SK-N-SH treated with all-trans-retinoic acid at 6 μM for 48 hours (cell line): ENCODE measurements at regions not wholly inside any gene's neighbourhood (a gene's known extent, or its start where the extent isn't known, plus 50 kb on each side); places are given as distances from the start of the nearest gene placed in this dataset.

Source experiments
- ATAC-seq: fragments of 200-7000 bp; cut with Tn5 transposase; 3 replicates; pipeline ENCODE4 v1.9.1; 2020; ENCODE audit warnings: mild to moderate bottlenecking, moderate library complexity
- ARNTL ChIP-seq: fragments of 450-650 bp; formaldehyde crosslinking; IDR thresholded peaks from 2 replicates; pipeline ENCODE4 v1.5.0; 2020; ENCODE audit warnings: low read depth, mild to moderate bottlenecking, moderate library complexity, borderline replicate concordance
- CREB5 ChIP-seq: fragments of 250-450 bp; sonication (Bioruptor Pico); IDR thresholded peaks from 2 replicates; pipeline ENCODE4 v1.5.1; 2020; ENCODE audit warnings: low read depth, mild to moderate bottlenecking, moderate library complexity
- CSDC2 ChIP-seq: fragments of 250-450 bp; sonication (Bioruptor Pico); IDR thresholded peaks from 2 replicates; pipeline ENCODE4 v1.5.0; 2020; ENCODE audit warnings: mild to moderate bottlenecking, moderate library complexity
- ESRRG ChIP-seq: fragments of 250-450 bp; sonication (Bioruptor Pico); IDR thresholded peaks from 2 replicates; pipeline ENCODE4 v1.6.1; 2021; ENCODE audit warnings: mild to moderate bottlenecking
- GLIS3 ChIP-seq: fragments of 250-450 bp; sonication (Bioruptor Pico); IDR thresholded peaks from 2 replicates; pipeline ENCODE4 v1.5.0; 2020; ENCODE audit warnings: mild to moderate bottlenecking, moderate library complexity
- ISL1 ChIP-seq: fragments of 250-450 bp; sonication (Bioruptor Pico); IDR thresholded peaks from 2 replicates; pipeline ENCODE4 v2.1.2; 2022; ENCODE audit warnings: mild to moderate bottlenecking, moderate library complexity
- OSR1 ChIP-seq: fragments of 250-450 bp; sonication (Bioruptor Pico); IDR thresholded peaks from 2 replicates; pipeline ENCODE4 v1.8.0; 2022; ENCODE audit warnings: moderate library complexity, mild to moderate bottlenecking, inconsistent platforms
- PATZ1 ChIP-seq: fragments of 250-450 bp; sonication (Bioruptor Pico); IDR thresholded peaks from 2 replicates; pipeline ENCODE4 v1.8.0; 2020; ENCODE audit warnings: mild to moderate bottlenecking, moderate library complexity, borderline replicate concordance
- POU6F1 ChIP-seq: fragments of 250-450 bp; sonication (Bioruptor Pico); IDR thresholded peaks from 2 replicates; pipeline ENCODE4 v1.8.0; 2021; ENCODE audit warnings: low read depth, mild to moderate bottlenecking, moderate library complexity, borderline replicate concordance
- PPARA ChIP-seq: fragments of 250-450 bp; sonication (Bioruptor Pico); IDR thresholded peaks from 2 replicates; pipeline ENCODE4 v1.5.0; 2020; ENCODE audit warnings: mild to moderate bottlenecking, borderline replicate concordance
- RARB ChIP-seq: fragments of 250-450 bp; sonication (Bioruptor Pico); IDR thresholded peaks from 2 replicates; pipeline ENCODE4 v1.8.0; 2021; ENCODE audit warnings: mild to moderate bottlenecking, moderate library complexity
- SNAI2 ChIP-seq: fragments of 250-450 bp; sonication (Bioruptor Pico); IDR thresholded peaks from 2 replicates; pipeline ENCODE4 v1.5.0; 2020; ENCODE audit warnings: mild to moderate bottlenecking, moderate library complexity
- TCF4 ChIP-seq: fragments of 250-450 bp; sonication (Bioruptor Pico); IDR thresholded peaks from 2 replicates; pipeline ENCODE4 v1.8.0; 2021; ENCODE audit warnings: mild to moderate bottlenecking, moderate library complexity, borderline replicate concordance
- TOX ChIP-seq: fragments of 250-450 bp; sonication (Bioruptor Pico); IDR thresholded peaks from 2 replicates; pipeline ENCODE4 v1.8.0; 2021; ENCODE audit warnings: mild to moderate bottlenecking, moderate library complexity, borderline replicate concordance
- TSHZ2 ChIP-seq: fragments of 250-450 bp; sonication (Bioruptor Pico); IDR thresholded peaks from 2 replicates; pipeline ENCODE4 v1.5.0; 2020; ENCODE audit warnings: mild to moderate bottlenecking, moderate library complexity
- ZC3H10 ChIP-seq: fragments of 250-450 bp; sonication (Bioruptor Pico); IDR thresholded peaks from 2 replicates; pipeline ENCODE4 v1.5.1; 2021; ENCODE audit warnings: mild to moderate bottlenecking, moderate library complexity
- ZFP3 ChIP-seq: fragments of 250-450 bp; sonication (Bioruptor Pico); IDR thresholded peaks from 2 replicates; pipeline ENCODE4 v1.5.0; 2020; ENCODE audit warnings: mild to moderate bottlenecking, moderate library complexity
- ZFP30 ChIP-seq: fragments of 450-650 bp; formaldehyde crosslinking; IDR thresholded peaks from 2 replicates; pipeline ENCODE4 v1.5.0; 2022; ENCODE audit warnings: mild to moderate bottlenecking, moderate library complexity
- ZNF565 ChIP-seq: fragments of 450-650 bp; formaldehyde crosslinking; conservative IDR thresholded peaks from 2 replicates; pipeline ENCODE4 v1.5.0; 2020; ENCODE audit warnings: low read depth, mild to moderate bottlenecking, moderate library complexity
- ZNF70 ChIP-seq: fragments of 450-650 bp; formaldehyde crosslinking; IDR thresholded peaks from 2 replicates; pipeline ENCODE4 v1.5.0; 2020; ENCODE audit warnings: mild to moderate bottlenecking, moderate library complexity
- ZNF8 ChIP-seq: fragments of 450-650 bp; formaldehyde crosslinking; IDR thresholded peaks from 2 replicates; pipeline ENCODE4 v1.5.0; 2020; ENCODE audit warnings: mild to moderate bottlenecking, moderate library complexity

- TF ChIP-seq CREB5 (CRISPR knock-in tag) (no peak), ZNF70 (no peak), ISL1 (CRISPR knock-in tag) (no peak), OSR1 (CRISPR knock-in tag) (no peak), ZC3H10 (CRISPR knock-in tag) (no peak), ZNF565 (no peak), TOX (no peak), CSDC2 (CRISPR knock-in tag) (no peak), TCF4 (CRISPR knock-in tag) (no peak), TSHZ2 (CRISPR knock-in tag) (no peak), ZFP3 (CRISPR knock-in tag) (no peak), ESRRG (CRISPR knock-in tag) (no peak), ZNF8 (no peak), ZFP30 (no peak), PATZ1 (CRISPR knock-in tag) (no peak), ARNTL (CRISPR knock-in tag) (no peak), GLIS3 (no peak), RARB (CRISPR knock-in tag) (no peak), PPARA (CRISPR knock-in tag) (no peak), POU6F1 (CRISPR knock-in tag) (no peak)
- TF ChIP-seq, all 23 proteins: peak for 0
- no peak for ATAC-seq
Measured at GRCh38 chr6:85081102-85081501, 316.7 kb upstream of the TBX18 start.

GRCh38 chr6:85079761-85080160 is 315.4 kb upstream of the TBX18 start:
- ATAC-seq, result no peak

More at GRCh38 chr6:85079761-85080160, 315.4 kb upstream of the TBX18 start:
- no peak for TF ChIP-seq ZNF70
- TF ChIP-seq CREB5 (CRISPR knock-in tag), result no peak
- TF ChIP-seq ZNF8, result no peak
- TF ChIP-seq GLIS3, result no peak
- no peak for TF ChIP-seq PPARA (CRISPR knock-in tag)
- TF ChIP-seq ARNTL (CRISPR knock-in tag), result no peak
- no peak for TF ChIP-seq TOX
- no peak for TF ChIP-seq ISL1 (CRISPR knock-in tag)
- TF ChIP-seq PATZ1 (CRISPR knock-in tag), result no peak
- TF ChIP-seq POU6F1 (CRISPR knock-in tag), result no peak
- TF ChIP-seq SNAI2, result no peak
- TF ChIP-seq ZC3H10 (CRISPR knock-in tag), result no peak
